ENCODE measurements at regions not wholly inside any gene's neighbourhood (a gene's known extent, or its start where the extent isn't known, plus 50 kb on each side); places are given as distances from the start of the nearest gene placed in this dataset.

DNA sequence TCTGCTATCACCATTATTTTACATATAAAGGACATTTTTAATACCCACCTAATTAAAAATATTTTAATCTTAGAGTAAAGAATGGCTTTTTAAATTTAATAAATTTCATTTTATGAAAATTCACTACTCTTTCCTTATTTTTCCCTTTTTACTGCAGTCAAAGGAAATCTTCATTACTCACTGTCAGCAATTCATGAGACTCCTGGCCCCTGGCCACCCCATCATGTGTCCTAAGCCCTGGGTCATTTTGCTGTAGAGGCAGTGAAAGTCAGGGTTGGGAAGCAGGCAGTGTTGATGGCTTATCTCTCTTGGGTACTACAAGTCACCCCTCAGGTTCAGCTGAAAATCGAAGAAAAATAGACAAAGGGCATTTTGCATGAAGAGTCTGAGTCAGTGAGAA, 468.6 kb upstream of the CCL2 start:
- TF ChIP-seq, protein P1, sequence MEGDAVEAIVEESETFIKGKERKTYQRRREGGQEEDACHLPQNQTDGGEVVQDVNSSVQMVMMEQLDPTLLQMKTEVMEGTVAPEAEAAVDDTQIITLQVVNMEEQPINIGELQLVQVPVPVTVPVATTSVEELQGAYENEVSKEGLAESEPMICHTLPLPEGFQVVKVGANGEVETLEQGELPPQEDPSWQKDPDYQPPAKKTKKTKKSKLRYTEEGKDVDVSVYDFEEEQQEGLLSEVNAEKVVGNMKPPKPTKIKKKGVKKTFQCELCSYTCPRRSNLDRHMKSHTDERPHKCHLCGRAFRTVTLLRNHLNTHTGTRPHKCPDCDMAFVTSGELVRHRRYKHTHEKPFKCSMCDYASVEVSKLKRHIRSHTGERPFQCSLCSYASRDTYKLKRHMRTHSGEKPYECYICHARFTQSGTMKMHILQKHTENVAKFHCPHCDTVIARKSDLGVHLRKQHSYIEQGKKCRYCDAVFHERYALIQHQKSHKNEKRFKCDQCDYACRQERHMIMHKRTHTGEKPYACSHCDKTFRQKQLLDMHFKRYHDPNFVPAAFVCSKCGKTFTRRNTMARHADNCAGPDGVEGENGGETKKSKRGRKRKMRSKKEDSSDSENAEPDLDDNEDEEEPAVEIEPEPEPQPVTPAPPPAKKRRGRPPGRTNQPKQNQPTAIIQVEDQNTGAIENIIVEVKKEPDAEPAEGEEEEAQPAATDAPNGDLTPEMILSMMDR (IDR thresholded peaks at IDR 0.05; ENCODE audit: low read length): no peak
- TF ChIP-seq EZH2 (optimal IDR thresholded peaks at IDR 0.05; ENCODE audit: low read depth, low read length) (no peak), EZH2phosphoT487 (IDR thresholded peaks at IDR 0.05; ENCODE audit: low read length) (no peak)

Measured in MM.1S (cell line).